Brain microvascular endothelial cell (primary cell): ENCODE measurements at regions not wholly inside any gene's neighbourhood (a gene's known extent, or its start where the extent isn't known, plus 50 kb on each side); places are given as distances from the start of the nearest gene placed in this dataset.

ENCODE experiments used
- DNase-seq: peaks from one replicate; pipeline ENCODE4 v3.0.0-alpha.2; 2020
- H3K27ac ChIP-seq: fragments of 250-450 bp; sonication (Bioruptor Pico); 2 replicates; pipeline ENCODE4 v1.5.1; 2020; ENCODE audit warnings: mild to moderate bottlenecking, moderate library complexity
- H3K27me3 ChIP-seq: fragments of 250-450 bp; sonication (Bioruptor Pico); replicated peaks from 2 replicates; pipeline ENCODE4 v1.5.1; 2020; ENCODE audit warnings: mild to moderate bottlenecking
- H3K36me3 ChIP-seq: fragments of 250-450 bp; sonication (Bioruptor Pico); replicated peaks from 2 replicates; pipeline ENCODE4 v1.5.1; 2020; ENCODE audit warnings: mild to moderate bottlenecking
- H3K4me3 ChIP-seq: 2 replicates; pipeline ENCODE4 v1.5.1; 2011; ENCODE audit warnings: low read depth, mild to moderate bottlenecking, control low read depth, low read length, moderate library complexity
- in situ Hi-C: cut with HindIII; loops from 2 replicates; pipeline ENCODE4 v1.10.0; 2017; ENCODE audit warnings: low sequenced_read_pairs, low pct_ligation_motif_present
- TF ChIP-seq, protein P1 (sequence below): IDR thresholded peaks from 2 replicates; pipeline ENCODE4 v1.5.1; 2011; ENCODE audit warnings: low read depth, mild to moderate bottlenecking, moderate library complexity, low read length, control low read depth, inconsistent platforms; ENCODE audit errors: missing control alignments

DNA sequence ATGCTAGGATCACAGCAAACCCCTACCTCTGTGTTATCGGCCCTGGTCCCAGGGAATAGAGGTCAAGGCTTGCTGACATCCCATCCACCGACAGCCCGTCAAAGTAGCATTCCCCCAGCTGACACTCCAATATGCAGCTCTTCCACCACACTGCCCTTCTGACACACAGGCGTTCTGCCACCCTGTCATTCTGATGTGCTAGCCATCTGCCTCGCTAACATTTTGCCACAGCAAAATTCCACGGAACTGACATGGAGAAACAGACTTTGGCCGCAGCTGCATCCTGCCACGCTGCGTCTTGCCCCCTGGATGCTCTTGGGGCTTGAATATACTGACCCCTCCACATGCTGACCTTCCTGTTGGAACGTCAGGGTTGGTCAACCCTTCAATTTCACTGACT is 163.2 kb upstream of the CSF3R start:
- DNase-seq, result no peak
- Histone ChIP-seq H3K36me3 (no peaks in the 10 kb centered on the region), H3K4me3 (no peak overlapping the region), H3K27ac (no peak overlapping the region), H3K27me3 (no peaks in the 10 kb centered on the region)
- in situ Hi-C loops, result no loop called here
- TF ChIP-seq, protein P1, sequence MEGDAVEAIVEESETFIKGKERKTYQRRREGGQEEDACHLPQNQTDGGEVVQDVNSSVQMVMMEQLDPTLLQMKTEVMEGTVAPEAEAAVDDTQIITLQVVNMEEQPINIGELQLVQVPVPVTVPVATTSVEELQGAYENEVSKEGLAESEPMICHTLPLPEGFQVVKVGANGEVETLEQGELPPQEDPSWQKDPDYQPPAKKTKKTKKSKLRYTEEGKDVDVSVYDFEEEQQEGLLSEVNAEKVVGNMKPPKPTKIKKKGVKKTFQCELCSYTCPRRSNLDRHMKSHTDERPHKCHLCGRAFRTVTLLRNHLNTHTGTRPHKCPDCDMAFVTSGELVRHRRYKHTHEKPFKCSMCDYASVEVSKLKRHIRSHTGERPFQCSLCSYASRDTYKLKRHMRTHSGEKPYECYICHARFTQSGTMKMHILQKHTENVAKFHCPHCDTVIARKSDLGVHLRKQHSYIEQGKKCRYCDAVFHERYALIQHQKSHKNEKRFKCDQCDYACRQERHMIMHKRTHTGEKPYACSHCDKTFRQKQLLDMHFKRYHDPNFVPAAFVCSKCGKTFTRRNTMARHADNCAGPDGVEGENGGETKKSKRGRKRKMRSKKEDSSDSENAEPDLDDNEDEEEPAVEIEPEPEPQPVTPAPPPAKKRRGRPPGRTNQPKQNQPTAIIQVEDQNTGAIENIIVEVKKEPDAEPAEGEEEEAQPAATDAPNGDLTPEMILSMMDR, result no peak

DNA sequence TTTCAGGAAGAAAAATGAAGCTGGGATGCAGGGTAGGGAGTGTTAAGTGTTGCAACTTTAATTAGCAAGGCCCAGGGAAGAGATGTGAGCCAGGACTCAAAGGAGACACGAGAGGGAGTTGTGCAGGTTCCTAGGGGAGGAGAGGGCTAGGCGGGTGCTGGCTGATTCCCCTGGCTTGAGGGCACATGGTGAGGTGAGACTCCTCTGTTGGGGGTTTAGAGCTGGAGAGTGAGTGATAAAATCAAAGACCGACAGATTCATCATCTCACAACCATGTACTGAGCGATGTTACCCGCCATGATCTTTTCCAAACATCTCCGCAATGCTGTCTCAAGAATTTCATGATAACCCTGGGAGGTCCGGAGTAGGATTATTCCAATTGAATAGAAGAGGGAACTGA is 161.8 kb upstream of the CSF3R start:
- in situ Hi-C loops, result no loop called here
- Histone ChIP-seq H3K27ac (no peak overlapping the region), H3K27me3 (no peaks in the 10 kb centered on the region), H3K36me3 (no peaks in the 10 kb centered on the region), H3K4me3 (no peak overlapping the region)
- DNase-seq, result no peak
- TF ChIP-seq, protein P1, result no peak

DNA sequence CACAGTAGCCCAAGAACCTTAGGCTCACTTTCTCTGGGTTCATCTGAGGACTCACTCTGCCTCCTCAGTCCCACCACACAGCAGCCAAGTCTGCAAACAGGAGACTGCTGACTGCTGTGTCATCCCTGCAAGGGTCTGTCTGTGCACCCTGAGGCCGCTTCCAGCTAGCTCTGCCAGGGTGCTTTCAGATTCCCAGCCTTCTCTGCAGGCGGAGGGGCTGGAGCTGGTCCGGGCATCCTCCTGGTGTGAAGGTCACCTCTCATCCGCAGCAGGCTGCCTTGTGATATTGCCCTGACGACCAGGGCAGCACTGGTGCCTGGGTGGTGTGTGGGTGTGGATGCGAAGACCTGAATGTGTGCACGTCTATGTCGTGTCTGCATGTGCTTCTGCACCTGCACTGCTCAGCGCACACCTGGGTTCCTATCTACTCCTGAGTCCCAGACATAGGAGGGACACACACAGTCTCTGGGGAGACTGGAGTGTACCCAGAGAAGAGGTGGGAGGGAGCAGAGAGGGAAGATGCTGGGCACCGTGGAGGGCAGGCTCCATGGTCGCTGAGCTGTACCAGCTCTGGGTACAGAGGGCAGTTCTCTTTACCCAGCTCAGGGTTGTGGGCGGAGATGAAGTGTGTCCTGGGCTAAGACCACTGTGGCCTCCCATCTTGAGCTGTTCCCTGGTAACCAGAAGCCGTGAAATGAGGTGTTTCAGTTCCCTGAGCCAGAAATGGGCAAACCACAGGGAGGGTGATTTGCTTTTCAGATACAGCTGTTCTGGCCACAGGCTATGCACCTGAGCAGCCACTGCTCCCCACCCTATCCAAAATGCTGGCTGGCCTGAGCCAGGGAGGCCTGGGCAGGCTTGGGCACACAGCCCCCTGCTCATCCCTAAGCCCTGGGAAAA is 160.9 kb upstream of the CSF3R start:
- no peaks in the 10 kb centered on the region for H3K27me3 ChIP-seq
- no peak overlapping the region for H3K4me3 ChIP-seq
- TF ChIP-seq, protein P1, result no peak
- no peak overlapping the region for H3K27ac ChIP-seq
- in situ Hi-C loops, result no loop called here
- no peaks in the 10 kb centered on the region for H3K36me3 ChIP-seq
- DNase-seq, result no peak

DNA sequence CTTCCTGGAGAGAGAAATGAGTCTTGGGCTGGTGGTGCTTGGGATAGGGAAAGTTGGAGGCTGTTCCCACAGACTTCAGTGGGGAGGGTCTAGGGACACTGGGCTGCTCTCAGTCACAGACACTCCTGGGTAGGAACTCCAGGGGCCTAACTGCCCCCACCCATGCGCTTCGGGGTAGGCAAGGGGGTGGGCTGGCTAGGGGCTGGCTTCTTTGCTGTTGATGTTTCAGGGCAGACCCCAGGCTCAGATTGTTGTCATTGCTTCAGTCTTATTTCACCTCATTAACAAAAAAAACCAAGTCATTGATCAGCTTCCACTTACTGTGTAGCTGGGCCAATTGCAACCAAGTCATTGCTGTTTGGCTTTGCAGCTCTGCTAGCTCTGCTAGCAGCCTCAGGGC is 160.1 kb upstream of the CSF3R start:
- in situ Hi-C loops, result no loop called here
- Histone ChIP-seq H3K4me3 (no peak overlapping the region), H3K27ac (no peak overlapping the region), H3K36me3 (no peaks in the 10 kb centered on the region), H3K27me3 (no peaks in the 10 kb centered on the region)
- no peak for DNase-seq
- TF ChIP-seq, protein P1, result no peak

DNA sequence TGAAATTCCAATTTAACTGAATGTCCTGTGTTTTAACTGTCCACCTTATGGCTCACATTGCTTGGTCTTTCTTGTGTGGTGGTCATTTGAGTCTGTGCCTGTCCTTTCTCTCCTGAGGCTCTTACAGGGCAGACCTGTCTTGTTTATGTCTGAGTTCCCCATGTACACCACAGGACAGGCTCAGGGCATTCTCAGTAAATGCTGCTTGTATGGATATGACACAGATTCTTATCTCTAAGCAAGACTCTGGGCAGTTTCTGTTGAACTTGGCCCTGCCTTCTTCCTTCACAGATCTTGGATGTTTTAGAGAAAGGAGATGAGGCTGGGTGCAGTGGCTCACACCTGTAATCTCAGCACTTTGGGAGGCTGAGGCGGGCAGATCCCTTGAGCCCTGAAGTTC is 159.1 kb upstream of the CSF3R start:
- TF ChIP-seq, protein P1, result no peak
- H3K4me3 ChIP-seq, result no peak overlapping the region
- H3K36me3 ChIP-seq, result no peaks in the 10 kb centered on the region
- no peaks in the 10 kb centered on the region for H3K27me3 ChIP-seq
- in situ Hi-C loops, result no loop called here
- no peak for DNase-seq
- no peak overlapping the region for H3K27ac ChIP-seq

DNA sequence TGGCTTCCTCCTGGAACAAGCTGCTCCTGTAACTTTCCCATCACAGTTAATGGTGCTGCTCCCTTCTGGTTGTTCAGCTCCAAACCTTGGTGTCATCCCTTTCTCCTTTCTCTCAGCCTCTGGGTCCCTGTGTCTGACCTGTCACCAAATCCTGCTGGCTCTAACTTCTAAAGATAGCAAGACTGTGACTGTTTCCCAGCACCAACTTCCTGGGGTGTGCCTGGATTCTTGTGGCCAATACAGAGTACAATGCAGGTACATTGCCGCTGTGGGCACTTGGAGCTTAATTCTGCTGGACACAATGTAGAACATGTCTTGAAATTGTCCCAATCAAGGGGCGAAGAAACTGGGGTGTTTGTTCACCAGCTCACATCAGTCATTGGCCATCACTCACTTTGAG is 156.7 kb upstream of the CSF3R start:
- H3K27ac ChIP-seq, result no peak overlapping the region
- in situ Hi-C loops, result no loop called here
- TF ChIP-seq, protein P1, result no peak
- no peaks in the 10 kb centered on the region for H3K36me3 ChIP-seq
- no peak for DNase-seq
- no peak overlapping the region for H3K4me3 ChIP-seq
- H3K27me3 ChIP-seq, result no peaks in the 10 kb centered on the region
